Keratinocyte (primary cell): ENCODE measurements at regions not wholly inside any gene's neighbourhood (a gene's known extent, or its start where the extent isn't known, plus 50 kb on each side); places are given as distances from the start of the nearest gene placed in this dataset.

Source experiments
- EZH2 ChIP-seq: IDR thresholded peaks from one replicate; pipeline ENCODE4 v1.6.1; 2012; ENCODE audit warnings: inconsistent platforms, mild to moderate bottlenecking, low read length, moderate library complexity
- TF ChIP-seq, protein P1 (sequence below), 3 experiments: IDR thresholded peaks in 1 of 3; conservative IDR thresholded peaks in 1 of 3; optimal IDR thresholded peaks in 1 of 3; 2 replicates in 2 of 3; 3 replicates in 1 of 3; pipeline versions ENCODE3 to v1.5.1; 2011; ENCODE audit warnings: low read length in 3 of 3, mild to moderate bottlenecking in 3 of 3, moderate library complexity in 2 of 3, control low read depth in 1 of 3, inconsistent platforms in 1 of 3; ENCODE audit not compliant: insufficient read depth in 2 of 3; ENCODE audit errors: extremely low read depth in 1 of 3

DNA sequence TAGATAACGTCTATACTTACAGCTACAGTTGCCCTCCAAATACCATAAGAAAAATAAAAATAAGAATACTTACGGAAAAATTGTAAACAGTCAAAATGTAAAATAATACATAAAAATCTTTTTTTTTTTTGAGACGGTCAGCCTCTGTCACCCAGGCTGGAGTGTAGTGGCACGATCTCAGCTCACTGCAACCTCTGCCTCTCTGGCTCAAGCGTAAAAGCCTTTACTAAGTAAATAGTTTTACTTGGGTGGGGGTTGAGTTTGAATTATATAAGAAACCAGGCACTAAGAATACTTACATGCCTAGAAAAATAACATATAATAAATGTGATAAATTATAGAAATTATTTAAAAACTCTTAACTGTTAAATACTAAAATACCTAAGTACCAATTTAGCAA lies 1413.0 kb upstream of the PRR20A start:
- TF ChIP-seq EZH2, result no peak
- TF ChIP-seq, protein P1, sequence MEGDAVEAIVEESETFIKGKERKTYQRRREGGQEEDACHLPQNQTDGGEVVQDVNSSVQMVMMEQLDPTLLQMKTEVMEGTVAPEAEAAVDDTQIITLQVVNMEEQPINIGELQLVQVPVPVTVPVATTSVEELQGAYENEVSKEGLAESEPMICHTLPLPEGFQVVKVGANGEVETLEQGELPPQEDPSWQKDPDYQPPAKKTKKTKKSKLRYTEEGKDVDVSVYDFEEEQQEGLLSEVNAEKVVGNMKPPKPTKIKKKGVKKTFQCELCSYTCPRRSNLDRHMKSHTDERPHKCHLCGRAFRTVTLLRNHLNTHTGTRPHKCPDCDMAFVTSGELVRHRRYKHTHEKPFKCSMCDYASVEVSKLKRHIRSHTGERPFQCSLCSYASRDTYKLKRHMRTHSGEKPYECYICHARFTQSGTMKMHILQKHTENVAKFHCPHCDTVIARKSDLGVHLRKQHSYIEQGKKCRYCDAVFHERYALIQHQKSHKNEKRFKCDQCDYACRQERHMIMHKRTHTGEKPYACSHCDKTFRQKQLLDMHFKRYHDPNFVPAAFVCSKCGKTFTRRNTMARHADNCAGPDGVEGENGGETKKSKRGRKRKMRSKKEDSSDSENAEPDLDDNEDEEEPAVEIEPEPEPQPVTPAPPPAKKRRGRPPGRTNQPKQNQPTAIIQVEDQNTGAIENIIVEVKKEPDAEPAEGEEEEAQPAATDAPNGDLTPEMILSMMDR (optimal IDR thresholded peaks at IDR 0.05 in 1 of 3, IDR thresholded peaks at IDR 0.05 in 1 of 3, conservative IDR thresholded peaks at IDR 0.05 in 1 of 3; ENCODE audit: extremely low read depth in 1 of 3, insufficient read depth in 2 of 3, low read length in 3 of 3), result no peak
